Activated CD4-positive, alpha-beta T cell treated with anti-CD3 and anti-CD28 coated beads, Interleukin-2, amount 50 U/mL, for 16 hours (primary cell): ENCODE measurements at regions not wholly inside any gene's neighbourhood (a gene's known extent, or its start where the extent isn't known, plus 50 kb on each side); places are given as distances from the start of the nearest gene placed in this dataset.

Experiments
- DNase-seq: peaks from one replicate; pipeline ENCODE4 v3.0.0-alpha.2; 2020

DNA sequence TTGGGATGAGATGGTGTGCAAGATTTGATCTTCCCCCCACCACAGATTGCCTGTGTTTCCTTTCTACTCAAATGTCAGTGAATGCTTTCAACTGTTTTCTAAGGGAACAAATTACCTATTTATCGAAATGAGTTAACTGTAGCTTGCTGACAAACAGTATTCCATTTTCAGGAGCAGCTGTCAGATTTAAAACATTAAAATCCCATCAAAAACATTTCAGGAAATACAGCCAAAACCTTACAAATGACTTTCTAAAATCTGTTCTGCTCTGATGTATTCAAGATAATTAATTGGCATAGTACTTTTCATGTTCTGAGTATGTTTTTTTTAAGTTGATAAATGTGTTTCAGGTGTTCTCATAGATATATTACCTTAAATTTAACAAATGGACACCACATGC is 158.0 kb upstream of the DMRTA1 start:
- no peak for DNase-seq

- DNase-seq = peak; percentile 17
Observed at GRCh38 chr9:22307013-22307711, 139.5 kb upstream of the DMRTA1 start.

GRCh38 chr9:22308177-22308576 is 138.4 kb upstream of the DMRTA1 start:
- DNase-seq = no peak

DNA sequence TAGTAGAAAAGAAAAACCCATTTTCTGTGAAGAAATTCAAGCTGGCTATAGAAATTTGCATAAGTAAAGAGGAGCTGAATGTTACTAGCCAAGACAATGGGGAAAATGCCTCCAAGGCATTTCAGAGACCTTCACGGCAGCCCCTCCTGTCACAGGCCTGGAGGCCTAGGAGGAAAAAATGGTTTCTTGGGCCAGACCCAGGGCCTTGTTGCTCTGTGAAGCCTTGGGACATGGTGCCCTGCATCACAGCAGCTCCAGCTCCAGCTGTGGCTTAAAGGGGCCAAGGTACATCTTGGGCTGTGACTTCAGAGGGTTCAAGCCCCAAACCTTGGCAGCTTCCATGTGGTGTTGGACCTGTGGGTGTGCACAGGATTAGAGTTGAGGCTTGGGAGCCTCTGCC is 130.0 kb upstream of the DMRTA1 start:
- DNase-seq = no peak

GRCh38 chr9:22331533-22331932 is 115.1 kb upstream of the DMRTA1 start:
- no peak for DNase-seq

DNA sequence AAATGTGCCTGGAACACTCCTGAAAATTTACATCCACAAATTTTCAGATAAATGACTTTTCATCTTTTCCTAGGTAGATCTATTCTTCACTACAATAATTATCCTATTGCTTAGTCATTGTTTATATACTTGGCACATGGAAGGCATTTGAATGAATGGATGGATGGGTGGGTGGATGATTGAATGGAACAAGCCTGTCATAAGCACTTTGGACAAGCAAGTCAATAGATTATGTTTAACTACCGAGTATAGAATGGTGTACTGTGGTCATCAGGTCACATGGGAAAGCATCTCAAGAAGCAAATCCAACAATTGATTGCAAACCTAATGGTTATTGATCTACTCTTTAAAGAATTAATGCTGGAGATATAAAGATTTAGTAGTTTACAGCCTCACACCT is 114.4 kb upstream of the DMRTA1 start:
- DNase-seq = no peak

- DNase-seq = no peak
Observed at GRCh38 chr9:22337261-22337660, 109.4 kb upstream of the DMRTA1 start.

- DNase-seq = no peak
Observed at GRCh38 chr9:22342491-22343217, 104.0 kb upstream of the DMRTA1 start.

- DNase-seq = no peak
Observed at GRCh38 chr9:22343218-22343611, 103.4 kb upstream of the DMRTA1 start.

- no peak for DNase-seq
Observed at GRCh38 chr9:22354699-22355384, 91.8 kb upstream of the DMRTA1 start.

DNA sequence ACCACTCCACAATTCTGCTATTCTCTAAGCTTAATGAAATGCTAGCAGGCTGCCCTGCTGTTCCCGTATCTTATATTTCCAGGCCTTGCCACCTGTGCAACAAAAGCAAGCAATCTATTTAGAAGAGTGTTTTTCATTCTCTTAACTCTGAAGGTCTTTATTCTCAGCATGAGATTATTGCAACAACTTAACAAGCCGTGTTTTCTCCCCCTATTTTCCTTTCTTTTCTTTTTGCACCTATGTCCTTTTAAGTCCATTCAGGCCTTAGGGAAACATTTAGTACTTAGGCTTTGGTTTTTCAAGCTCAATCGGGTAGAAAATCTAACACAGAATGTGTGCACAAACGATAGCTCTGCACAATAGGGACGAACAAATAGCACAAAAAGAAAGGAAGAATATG is 89.6 kb upstream of the DMRTA1 start:
- no peak for DNase-seq

DNA sequence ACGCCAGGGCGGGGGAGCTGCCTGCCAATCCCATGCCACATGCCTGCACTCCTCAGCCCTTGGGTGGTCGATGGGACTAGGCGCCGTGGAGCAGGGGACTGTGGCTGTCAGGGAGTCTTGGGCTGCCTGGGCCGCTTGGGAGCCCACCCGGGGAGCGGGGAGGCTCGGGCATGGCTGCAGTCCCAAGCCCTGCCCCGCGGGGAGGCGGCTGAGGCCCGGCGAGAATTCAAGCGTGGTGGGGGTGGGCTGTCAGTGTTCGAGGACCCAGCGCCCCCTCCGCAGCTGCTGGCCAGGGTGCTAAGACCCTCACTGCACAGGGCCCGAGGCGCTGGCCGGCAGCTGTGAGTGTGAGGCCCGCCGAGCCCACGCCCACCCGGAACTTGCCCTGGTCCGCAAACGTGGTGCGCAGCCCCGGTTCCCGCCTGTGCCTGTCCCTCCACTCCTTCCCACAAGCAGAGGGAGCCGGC is 83.2 kb upstream of the DMRTA1 start:
- no peak for DNase-seq

DNA sequence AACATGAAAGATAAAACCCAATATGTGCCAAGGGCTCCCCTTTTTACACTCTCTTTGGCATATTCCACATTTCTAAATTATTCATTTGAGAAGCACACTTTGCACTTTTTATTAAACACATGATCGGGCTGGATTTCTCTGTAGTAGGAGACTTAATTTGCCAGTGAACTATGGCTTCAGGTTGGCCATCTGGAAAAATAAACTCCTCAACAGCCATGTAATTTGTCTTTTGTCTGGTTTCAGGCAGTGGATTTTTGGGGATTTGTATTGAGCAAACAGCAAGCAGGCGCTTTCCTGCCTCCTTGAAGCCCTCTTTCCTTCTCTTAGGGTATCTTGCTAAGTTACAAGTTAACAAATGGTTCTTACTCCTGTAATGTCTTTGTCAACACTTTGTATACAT is 73.0 kb upstream of the DMRTA1 start:
- DNase-seq = no peak

DNA sequence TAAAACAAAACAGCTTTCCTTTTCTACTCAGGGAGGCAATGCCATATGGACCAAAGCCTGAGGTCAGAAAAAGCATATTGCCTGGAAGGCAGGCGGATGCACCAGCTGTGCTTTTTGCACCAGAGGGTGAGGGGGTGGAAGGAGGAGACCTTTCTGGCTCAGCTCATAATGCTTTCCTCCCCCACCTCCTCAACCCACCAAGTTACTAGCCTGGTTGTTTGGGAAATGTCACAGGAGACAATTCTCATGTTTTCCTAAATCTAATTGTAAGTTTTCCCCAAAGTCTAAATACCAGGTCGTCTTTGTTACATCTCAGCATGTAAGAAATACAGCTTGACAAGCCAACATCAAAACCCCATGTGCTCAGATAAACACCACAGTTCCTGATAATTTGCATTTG is 72.6 kb upstream of the DMRTA1 start:
- DNase-seq = no peak

DNA sequence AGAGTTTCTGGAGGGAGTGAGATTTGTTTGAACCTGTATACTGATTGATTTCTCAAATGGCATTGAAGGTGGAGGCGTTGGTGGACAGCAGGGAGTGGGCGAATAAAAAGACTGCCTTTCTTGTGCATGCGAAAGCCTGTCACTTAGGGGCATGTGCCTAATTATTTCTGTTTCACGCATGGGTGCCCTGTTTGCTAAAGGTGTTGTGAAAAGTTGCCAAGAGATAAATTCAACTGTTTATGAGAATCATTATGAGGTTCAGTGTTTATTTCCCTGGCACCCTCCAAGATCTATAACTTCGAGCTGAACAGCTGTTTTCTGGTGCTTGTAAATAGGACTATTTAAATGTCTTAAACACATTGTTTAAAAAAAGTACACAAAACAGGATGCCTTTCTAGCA is 67.4 kb upstream of the DMRTA1 start:
- DNase-seq = no peak

- DNase-seq = no peak
Observed at GRCh38 chr9:22381170-22381569, 65.5 kb upstream of the DMRTA1 start.

DNA sequence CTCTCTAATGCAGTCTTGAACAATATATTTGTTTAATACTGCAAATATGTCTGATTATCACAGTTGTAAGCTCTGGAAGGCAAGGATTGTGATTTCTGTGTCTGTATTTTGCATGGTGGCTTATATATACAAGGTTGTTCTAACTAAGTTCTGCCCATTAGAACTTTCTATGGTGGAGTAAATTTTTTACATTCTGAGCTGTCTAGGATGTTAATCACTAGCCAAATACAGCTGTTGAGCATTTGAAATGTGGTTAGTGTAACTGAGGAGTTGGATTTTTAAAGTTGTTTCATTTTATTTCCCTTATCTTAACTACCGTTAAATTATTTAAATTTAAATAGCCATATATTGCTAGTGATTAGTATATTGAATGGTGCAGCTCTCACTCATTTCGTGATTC is 64.3 kb upstream of the DMRTA1 start:
- DNase-seq = no peak

DNA sequence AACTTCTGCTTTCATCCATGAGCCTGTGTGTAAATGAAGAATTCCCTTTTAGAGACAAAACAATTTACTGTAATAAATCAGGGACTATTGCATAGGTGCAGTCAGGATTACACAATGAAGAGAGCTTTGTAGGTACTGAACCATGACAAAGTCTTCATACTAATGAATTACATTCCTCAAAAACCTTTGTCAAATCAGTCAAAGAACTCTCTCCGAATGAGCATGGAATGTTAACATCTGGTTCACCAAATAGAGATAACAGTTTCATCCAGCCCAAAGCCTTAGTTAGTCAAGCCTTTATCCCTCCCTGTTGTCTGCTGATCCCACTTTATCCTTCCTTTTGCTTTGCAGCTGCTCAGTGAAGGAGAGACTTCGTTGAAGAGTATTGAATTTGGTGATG is 62.9 kb upstream of the DMRTA1 start:
- no peak for DNase-seq

DNA sequence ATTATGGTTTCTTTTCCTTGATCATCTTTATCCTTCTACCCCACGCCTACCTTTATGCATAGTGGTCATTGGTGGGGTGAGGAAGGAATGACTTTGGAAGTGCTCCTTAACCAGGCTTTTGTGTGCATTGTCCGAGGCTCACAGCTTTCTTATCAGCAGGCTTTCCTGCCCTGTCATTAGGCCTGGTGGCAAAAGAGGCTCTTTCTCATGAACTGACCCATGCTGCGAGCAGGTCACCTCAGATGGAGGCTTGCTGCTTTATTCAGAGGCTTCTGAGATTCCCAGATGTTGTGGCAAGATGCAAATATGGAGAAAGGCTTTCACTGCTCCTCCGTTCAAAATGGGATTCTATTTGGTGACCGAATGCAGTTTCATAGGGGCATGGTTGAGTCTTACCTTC is 57.4 kb upstream of the DMRTA1 start:
- no peak for DNase-seq

GRCh38 chr9:22392523-22392922 is 54.1 kb upstream of the DMRTA1 start:
- no peak for DNase-seq

DNA sequence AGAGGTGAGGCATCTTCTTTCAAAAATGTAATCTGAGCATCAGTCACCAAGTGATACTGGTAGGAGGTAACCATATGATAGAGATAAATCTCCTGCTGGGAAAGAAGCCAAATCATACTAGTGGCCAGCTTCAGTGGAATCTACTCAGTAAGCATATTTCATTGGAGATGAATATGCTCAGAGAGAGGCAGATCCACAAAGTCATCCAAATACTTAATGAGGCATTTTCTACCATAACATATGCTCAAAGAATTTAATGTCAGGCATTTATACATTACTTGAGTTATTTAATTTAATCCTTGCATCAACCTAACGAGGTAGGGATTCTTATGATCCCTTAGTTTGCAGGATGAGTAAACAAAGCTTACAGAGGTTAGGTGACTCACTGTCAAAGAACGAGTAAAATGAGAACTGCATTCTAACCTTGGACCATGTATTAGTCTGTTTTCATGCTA is 50.9 kb upstream of the DMRTA1 start:
- DNase-seq = no peak
